ENCODE measurements at regions not wholly inside any gene's neighbourhood (a gene's known extent, or its start where the extent isn't known, plus 50 kb on each side); places are given as distances from the start of the nearest gene placed in this dataset.

GRCh38 chr20:22745194-22745500, 160.8 kb upstream of the FOXA2 start:
- Histone ChIP-seq H3K4me2 (ENCODE audit: low read depth, low read length) (no peak overlapping the region), H2AFZ (replicated peaks; ENCODE audit: low read length, poor library complexity) (no peak overlapping the region), H2AK9ac (replicated peaks; ENCODE audit: low read depth, low read length, poor library complexity) (no peak overlapping the region), H4K20me1 (ENCODE audit: insufficient read depth, low read length) (no peaks in the 10 kb centered on the region), H3K4me1 (ENCODE audit: control insufficient read depth, insufficient read depth, low read length) (no peaks in the 10 kb centered on the region), H3K36me3 (ENCODE audit: control insufficient read depth, insufficient read depth, low read length) (no peaks in the 10 kb centered on the region), H2BK20ac (ENCODE audit: low read depth, low read length) (no peak overlapping the region), H3K14ac (replicated peaks; ENCODE audit: low read depth, low read length) (no peak overlapping the region), H3K79me1 (ENCODE audit: low read depth in 1 of 2, low read length in 2 of 2) (no peaks in the 10 kb centered on the region), H3K18ac (ENCODE audit: low read depth, low read length) (no peak overlapping the region), H4K91ac (ENCODE audit: insufficient read depth, low read depth, low read length) (no peak overlapping the region), H2BK5ac (ENCODE audit: low read depth, low read length, poor library complexity, severe bottlenecking) (no peak overlapping the region), H3K9ac (ENCODE audit: low read depth, low read length) (no peak overlapping the region), H3K27ac (ENCODE audit: insufficient read depth, low read length) (no peak overlapping the region), H4K5ac (ENCODE audit: low read depth, low read length) (no peak overlapping the region), H3K9me1 (ENCODE audit: insufficient read depth, low read length) (no peaks in the 10 kb centered on the region), H2BK120ac (ENCODE audit: low read depth, low read length) (no peak overlapping the region), H3K27me3 (ENCODE audit: control insufficient read depth, insufficient read depth, low read length) (peaks cover 2% of the 10 kb centered on the region; the same call in 1 of the 2 replicates), H3K4me3 (ENCODE audit: insufficient read depth, low read depth, low read length) (no peak overlapping the region), H3K4ac (ENCODE audit: low read depth, low read length) (no peak overlapping the region), H3K56ac (ENCODE audit: extremely low read depth, insufficient read depth, low read length) (no peak overlapping the region), H2AK5ac (ENCODE audit: low read depth, low read length) (no peak overlapping the region), H3K23ac (ENCODE audit: low read depth, low read length) (no peak overlapping the region), H4K8ac (ENCODE audit: low read depth in 2 of 2, low read length in 2 of 2) (no peak overlapping the region), H2BK15ac (ENCODE audit: low read depth, low read length) (no peak overlapping the region), H3K9me3 (ENCODE audit: control insufficient read depth, insufficient read depth, low read length) (no peaks in the 10 kb centered on the region)
- no peak for DNase-seq
- TF ChIP-seq CEBPB (IDR thresholded peaks at IDR 0.05; ENCODE audit: low read depth, low read length) = peak; percentile 31
- TF ChIP-seq ELK1 (IDR thresholded peaks at IDR 0.05; ENCODE audit: borderline replicate concordance, low read depth, low read length) = no peak
- TF ChIP-seq MAFK (IDR thresholded peaks at IDR 0.05; ENCODE audit: low read depth, low read length) = no peak
- TF ChIP-seq CTCF (conservative IDR thresholded peaks at IDR 0.05; ENCODE audit: low read depth, low read length) = no peak
- in situ Hi-C loops (cut with MboI; ENCODE audit: low sequenced_read_pairs) = no loop called here
- no peak for ATAC-seq (ENCODE audit: low read depth)
- CTCF ChIA-PET = no interaction called here
- no TSS peak for BruUV-seq (replicated peaks)
- intact Hi-C loops (cut with micrococcal nuclease) = no loop called here
- POLR2A ChIA-PET (ENCODE audit: unreplicated experiment) = no interaction called here
- dilution Hi-C loops (cut with HindIII; ENCODE audit: low sequenced_read_pairs, unreplicated experiment) = no loop called here
- WGBS, 2 experiments (ENCODE audit: extremely low coverage in 2 of 2, insufficient read length in 1 of 2) = no CpG with 5 or more reads among the region's 1 CpG
